Epithelial cell of esophagus (primary cell): ENCODE measurements at regions not wholly inside any gene's neighbourhood (a gene's known extent, or its start where the extent isn't known, plus 50 kb on each side); places are given as distances from the start of the nearest gene placed in this dataset.

Source experiments
- DNase-seq: peaks from one replicate; pipeline ENCODE4 v3.0.0; 2010; ENCODE audit warnings: low read depth
- H3K4me3 ChIP-seq: 2 replicates; pipeline ENCODE4 v1.5.1; 2011; ENCODE audit warnings: mild to moderate bottlenecking, low read length, control low read depth
- CTCF ChIP-seq: IDR thresholded peaks from 2 replicates; pipeline ENCODE4 v1.5.1; 2011; ENCODE audit warnings: low read depth, mild to moderate bottlenecking, low read length, control low read depth, inconsistent platforms; ENCODE audit not compliant: insufficient read depth; ENCODE audit errors: missing control alignments

DNA sequence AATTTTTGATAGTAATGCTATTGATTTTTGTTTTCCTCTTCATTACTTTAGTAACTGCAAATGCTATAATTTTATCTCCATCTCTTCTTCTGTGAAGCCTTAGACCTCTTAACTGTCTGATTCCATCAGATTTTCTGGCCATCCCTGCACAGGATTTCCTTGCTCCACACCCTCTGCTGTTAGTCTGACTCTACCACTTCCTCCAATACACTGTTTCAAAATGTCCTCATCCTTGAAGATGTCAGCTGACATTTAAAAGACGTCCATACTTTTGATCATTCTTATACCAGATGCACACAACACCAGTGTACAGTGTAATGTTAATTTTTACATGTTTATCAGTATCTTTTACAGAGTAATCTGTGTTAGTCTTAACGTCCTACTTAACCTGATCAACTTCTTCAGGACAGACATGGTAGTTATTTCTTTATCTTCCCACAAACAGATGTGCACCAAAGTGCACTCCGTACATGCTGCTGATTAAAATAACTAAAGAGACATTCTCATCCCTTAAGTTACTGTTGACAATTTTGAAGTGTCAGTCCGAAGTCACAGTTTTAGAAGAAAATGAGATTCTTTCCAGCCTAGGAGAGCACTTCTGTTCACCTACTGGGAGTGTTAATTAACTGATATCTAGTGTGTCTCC lies 102.4 kb upstream of the RASGRP1 start:
- TF ChIP-seq CTCF = no peak
- DNase-seq = no peak
- no peak overlapping the region for H3K4me3 ChIP-seq

DNA sequence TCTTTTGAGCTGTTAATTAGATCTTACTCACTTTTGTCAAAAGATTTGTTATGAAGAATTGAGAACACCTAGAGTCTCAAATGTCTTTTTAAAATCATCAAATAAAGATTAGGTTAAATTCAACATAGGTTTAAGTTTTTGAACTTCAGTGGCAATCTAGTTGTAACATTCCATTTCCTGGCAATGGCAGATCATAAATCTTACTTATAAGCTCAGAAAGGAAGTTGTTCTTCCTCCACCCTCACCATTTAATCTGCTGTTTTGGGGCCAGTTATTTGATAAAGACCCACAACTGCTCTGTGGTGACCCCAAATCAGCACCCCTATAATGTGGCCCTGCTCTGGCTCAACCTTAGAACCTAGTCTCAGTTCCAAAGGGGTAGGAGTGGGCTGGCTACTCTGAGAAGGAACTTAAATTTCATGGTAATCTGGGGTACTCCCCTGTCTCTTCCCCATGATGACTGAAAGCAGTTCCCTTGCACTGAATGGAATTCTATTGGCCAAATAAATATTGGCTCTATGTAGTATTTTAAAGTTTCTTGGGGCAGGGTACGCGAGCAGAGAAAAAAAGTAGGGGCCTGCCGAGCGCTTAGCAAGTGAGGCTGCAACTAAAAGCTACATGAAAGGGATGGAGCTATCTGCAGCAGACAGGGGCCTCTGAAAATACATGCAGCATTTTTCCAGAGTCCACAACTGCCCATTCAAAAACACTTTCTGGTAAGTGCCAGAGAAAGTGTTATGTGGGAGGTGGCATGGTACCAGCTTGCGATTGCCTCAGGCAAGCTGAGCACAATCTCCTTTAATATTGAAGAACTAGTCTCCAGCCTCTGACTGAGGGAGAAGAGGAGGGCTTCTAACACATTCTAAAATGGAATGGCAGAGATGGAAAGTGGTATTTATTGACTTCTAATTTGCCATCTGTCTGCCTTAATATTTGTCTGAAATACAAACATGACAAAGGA lies 103.6 kb upstream of the RASGRP1 start:
- DNase-seq = no peak
- H3K4me3 ChIP-seq = no peak overlapping the region
- no peak for TF ChIP-seq CTCF

GRCh38 chr15:38668898-38669391 lies 104.3 kb upstream of the RASGRP1 start:
- no peak overlapping the region for H3K4me3 ChIP-seq
- no peak for DNase-seq
- TF ChIP-seq CTCF = no peak

- H3K4me3 ChIP-seq = no peak overlapping the region
- no peak for DNase-seq
- TF ChIP-seq CTCF = no peak
These were observed 105.8 kb upstream of the RASGRP1 start for GRCh38 chr15:38670128-38671005.

GRCh38 chr15:38671006-38671387 lies 106.4 kb upstream of the RASGRP1 start:
- DNase-seq = no peak
- no peak for TF ChIP-seq CTCF
- H3K4me3 ChIP-seq = no peak overlapping the region

DNA sequence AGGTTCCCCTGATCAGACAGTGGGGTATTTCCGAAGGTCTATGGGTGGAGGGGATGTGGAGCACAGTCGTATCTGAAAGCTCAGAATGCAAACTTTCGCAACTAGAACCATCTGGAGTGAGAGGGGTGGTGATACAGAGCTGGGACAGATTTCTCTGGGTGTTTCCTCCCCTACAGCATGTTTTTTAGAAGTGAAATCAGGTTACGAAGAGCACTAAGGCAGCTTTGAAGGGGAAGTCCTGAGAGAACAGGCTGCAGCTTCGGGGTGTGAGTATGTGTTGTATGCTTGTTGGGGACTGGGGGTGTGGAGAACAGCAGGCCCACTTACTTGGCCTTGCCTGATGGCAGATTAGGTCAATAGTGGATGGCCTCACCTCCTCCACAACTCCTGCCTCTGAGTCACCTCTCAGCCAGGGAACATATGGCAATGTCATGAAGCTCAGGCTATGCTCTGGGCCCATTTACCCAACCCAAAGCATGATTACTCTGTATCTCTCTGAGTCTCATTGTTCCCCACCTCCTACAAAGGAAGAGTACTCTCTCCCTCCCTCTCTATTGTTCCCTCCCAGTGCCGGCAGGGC lies 107.2 kb upstream of the RASGRP1 start:
- no peak for TF ChIP-seq CTCF
- no peak overlapping the region for H3K4me3 ChIP-seq
- no peak for DNase-seq
